Activated CD4-positive, alpha-beta memory T cell treated with anti-CD3 and anti-CD28 coated beads for 36 hours (primary cell): ENCODE measurements at regions not wholly inside any gene's neighbourhood (a gene's known extent, or its start where the extent isn't known, plus 50 kb on each side); places are given as distances from the start of the nearest gene placed in this dataset.
"Not testable (repeated sequence)": the region's sequence is repeated elsewhere in the genome, so short reads cannot be mapped to it uniquely, and the experiment has no call there.

Experiments
- CTCF ChIA-PET: fragments of 350-600 bp; sonication (Branson Sonifier 250); formaldehyde crosslinking; loops from one replicate; lab custom pipeline; 2021; ENCODE audit warnings: antibody characterized with exemption, inconsistent platforms; lab: Charles Lee
- POLR2A ChIA-PET: fragments of 350-600 bp; sonication (Branson Sonifier 250); formaldehyde crosslinking; loops from one replicate; lab custom pipeline; 2021; ENCODE audit warnings: antibody characterized with exemption; lab: Charles Lee
- DNase-seq: peaks from one replicate; pipeline ENCODE4 v3.0.0-alpha.2; 2020
- H3K27ac Mint-ChIP-seq: one replicate; pipeline ENCODE4 v1.8.0; 2021; ENCODE audit warnings: mixed read lengths
- H3K27me3 Mint-ChIP-seq: one replicate; pipeline ENCODE4 v1.8.0; 2021; ENCODE audit warnings: mixed read lengths
- H3K36me3 Mint-ChIP-seq: one replicate; pipeline ENCODE4 v1.8.0; 2021; ENCODE audit warnings: mixed read lengths
- H3K4me1 Mint-ChIP-seq: one replicate; pipeline ENCODE4 v1.8.0; 2021; ENCODE audit warnings: low read depth, mixed read lengths
- H3K4me3 Mint-ChIP-seq: one replicate; pipeline ENCODE4 v1.8.0; 2021; ENCODE audit warnings: mild to moderate bottlenecking, mixed read lengths
- H3K9me3 Mint-ChIP-seq: one replicate; pipeline ENCODE4 v1.8.0; 2021; ENCODE audit warnings: mixed read lengths
- intact Hi-C: fragments of 100-400 bp; cut with micrococcal nuclease; formaldehyde crosslinking; loops from one replicate; pipeline ENCODE4 v1.15.1; 2023

DNA sequence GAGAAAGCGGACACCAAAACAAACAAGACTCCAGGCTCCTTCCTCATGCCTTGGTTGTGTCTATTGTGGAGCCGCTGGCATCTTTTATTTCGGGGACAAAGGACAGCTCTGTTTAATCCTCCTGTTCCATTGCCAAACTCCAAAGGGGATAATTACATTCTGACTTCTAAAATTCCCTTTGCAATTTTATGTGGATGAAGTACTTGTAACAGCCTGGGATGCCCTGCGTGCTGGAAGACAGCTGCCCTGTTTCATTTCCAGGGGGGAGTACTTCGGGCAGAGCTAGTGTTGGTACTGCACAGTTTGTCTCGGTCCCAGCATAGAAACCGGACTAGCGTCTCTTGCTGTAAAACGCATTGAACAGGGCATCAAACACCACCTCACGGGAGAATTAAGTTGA lies 90.9 kb downstream of the BAMBI start:
- ChIA-PET CTCF (interaction anchor here (1.3 kb wide), 1 partner anchor 104 kb away, joined by 4 read pairs; no protein-coding TSS in a partner anchor), POLR2A (no interaction called here)
- Mint-ChIP-seq H3K4me1 (no peaks in the 10 kb centered on the region), H3K9me3 (no peaks in the 10 kb centered on the region), H3K27me3 (peaks cover 11% of the 10 kb centered on the region), H3K27ac (no peak overlapping the region), H3K36me3 (no peaks in the 10 kb centered on the region), H3K4me3 (no peak overlapping the region)
- intact Hi-C loops = no loop called here
- DNase-seq = no peak

DNA sequence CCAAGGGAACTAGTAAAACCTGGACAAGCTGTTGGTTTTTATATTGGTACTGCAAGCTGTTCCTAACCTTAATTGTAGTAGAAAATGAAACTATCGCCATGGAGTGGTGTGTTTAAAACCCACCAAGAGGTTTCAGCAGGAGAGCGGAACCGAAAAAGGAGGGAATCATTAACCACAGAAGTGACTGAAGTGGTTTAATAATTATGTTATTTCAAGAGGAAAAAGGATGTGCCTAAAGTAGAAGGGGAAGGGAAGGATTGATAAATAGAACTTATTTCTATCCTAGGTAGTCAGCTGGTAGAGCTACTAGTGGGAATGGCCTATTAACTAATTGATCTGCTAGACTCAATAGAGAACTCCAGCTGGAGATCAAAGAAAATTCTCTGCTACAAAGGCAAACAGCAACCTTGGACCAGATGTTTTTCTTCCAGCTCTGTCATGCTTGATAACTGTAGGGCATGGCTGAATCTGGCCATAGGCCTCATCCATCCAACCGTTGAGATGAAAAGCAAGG lies 91.8 kb downstream of the BAMBI start:
- no peak overlapping the region for H3K4me3 Mint-ChIP-seq
- H3K9me3 Mint-ChIP-seq = no peaks in the 10 kb centered on the region
- intact Hi-C loops = no loop called here
- peaks cover 11% of the 10 kb centered on the region for H3K27me3 Mint-ChIP-seq
- CTCF ChIA-PET = interaction anchor here (1.3 kb wide), 1 partner anchor 105 kb away, joined by 4 read pairs; no protein-coding TSS in a partner anchor
- no peak overlapping the region for H3K27ac Mint-ChIP-seq
- POLR2A ChIA-PET = no interaction called here
- H3K4me1 Mint-ChIP-seq = no peaks in the 10 kb centered on the region
- no peaks in the 10 kb centered on the region for H3K36me3 Mint-ChIP-seq
- no peak for DNase-seq

DNA sequence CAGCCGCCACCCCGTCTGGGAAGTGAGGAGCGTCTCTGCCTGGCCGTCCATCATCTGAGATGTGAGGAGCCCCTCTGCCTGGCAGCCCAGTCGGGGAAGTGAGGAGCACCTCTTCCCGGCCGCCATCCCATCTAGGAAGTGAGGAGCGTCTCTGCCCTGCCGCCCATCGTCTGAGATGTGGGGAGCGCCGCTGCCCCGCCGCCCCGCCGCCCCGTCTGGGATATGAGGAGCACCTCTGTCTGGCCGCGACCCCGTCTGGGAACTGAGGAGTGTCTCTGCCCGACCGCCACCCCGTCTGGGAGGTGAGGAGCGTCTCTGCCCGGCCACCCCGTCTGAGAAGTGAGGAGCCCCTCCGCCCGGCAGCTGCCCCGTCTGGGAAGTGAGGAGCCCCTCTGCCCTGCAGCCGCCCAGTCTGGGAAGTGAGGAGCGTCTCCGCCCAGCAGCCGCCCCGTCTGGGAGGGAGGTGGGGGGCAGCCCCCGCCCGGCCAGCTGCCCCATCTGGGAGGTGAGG lies 94.3 kb downstream of the BAMBI start:
- H3K9me3 Mint-ChIP-seq, H3K27ac Mint-ChIP-seq, H3K36me3 Mint-ChIP-seq, intact Hi-C loops, H3K4me1 Mint-ChIP-seq, H3K27me3 Mint-ChIP-seq, DNase-seq, CTCF ChIA-PET, H3K4me3 Mint-ChIP-seq, POLR2A ChIA-PET: not testable (repeated sequence)

DNA sequence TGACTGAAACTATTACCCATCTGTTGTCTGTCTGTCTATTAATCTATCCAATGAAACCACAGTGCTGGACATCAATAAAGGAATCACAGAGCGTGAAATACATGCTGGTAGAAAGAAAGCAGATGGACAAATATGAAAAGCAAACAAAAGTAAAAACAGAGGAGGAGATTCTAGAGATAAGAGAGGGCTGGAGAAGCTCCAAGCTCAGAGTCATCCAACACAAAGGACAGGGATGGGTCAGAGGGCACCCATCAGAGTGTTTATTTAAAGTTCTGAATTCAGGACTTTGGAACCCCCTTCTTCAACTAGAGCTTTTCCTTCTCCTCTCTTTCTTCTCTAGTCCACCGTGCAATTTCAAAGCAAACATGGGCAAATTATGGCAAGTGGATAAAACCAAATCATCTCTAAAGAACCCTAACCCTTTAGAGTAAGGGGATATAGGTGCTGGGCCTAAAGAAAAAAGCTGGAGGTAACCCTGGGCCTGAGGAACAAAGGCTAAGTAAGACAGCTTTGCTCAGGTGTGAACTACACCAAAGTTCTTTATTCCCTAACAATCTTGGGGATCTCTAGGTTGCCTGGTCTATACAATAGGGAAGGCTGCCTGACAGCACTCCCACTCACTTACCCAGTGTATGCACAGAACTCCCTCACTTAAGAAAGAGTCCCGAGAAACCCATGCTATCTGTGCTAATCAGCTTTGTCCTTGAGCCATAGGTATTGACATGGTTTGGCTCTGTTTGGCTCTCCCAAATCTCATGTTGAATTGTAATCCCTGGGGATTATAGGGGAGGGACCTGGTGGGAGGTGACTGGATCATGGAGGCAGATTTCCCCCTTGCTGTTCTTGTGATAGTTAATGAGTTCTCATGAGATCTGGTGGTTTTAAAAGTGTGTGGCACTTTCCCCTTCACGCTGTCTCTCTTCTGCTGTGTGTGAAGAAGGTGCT lies 97.0 kb downstream of the BAMBI start:
- CTCF ChIA-PET = no interaction called here
- H3K27me3 Mint-ChIP-seq = peaks cover 4% of the 10 kb centered on the region
- intact Hi-C loops = no loop called here
- no peaks in the 10 kb centered on the region for H3K4me1 Mint-ChIP-seq
- POLR2A ChIA-PET = no interaction called here
- no peaks in the 10 kb centered on the region for H3K36me3 Mint-ChIP-seq
- H3K9me3 Mint-ChIP-seq = peaks cover 5% of the 10 kb centered on the region
- H3K27ac Mint-ChIP-seq = no peak overlapping the region
- H3K4me3 Mint-ChIP-seq = no peak overlapping the region
- no peak for DNase-seq

DNA sequence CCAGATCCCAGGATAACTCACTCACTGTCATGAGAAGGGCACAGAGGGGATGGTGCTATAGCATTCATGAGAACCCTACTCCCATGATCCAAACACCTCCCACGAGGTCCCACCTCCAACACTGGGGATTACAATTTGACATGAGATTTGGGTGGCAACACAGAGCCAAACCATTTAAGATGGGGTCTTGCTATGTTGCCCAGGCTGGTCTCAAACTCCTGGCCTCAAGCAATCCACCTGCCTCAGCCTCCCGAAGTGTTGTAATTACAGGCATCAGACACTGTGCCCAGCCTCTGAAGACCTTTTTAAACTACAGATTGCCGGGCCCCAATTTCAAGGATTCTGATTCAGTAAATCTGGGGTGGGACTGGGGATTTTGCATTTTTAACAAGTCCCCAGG lies 98.5 kb downstream of the BAMBI start:
- DNase-seq = no peak
- POLR2A ChIA-PET = no interaction called here
- H3K36me3 Mint-ChIP-seq = no peaks in the 10 kb centered on the region
- no peaks in the 10 kb centered on the region for H3K4me1 Mint-ChIP-seq
- intact Hi-C loops = no loop called here
- CTCF ChIA-PET = no interaction called here
- H3K9me3 Mint-ChIP-seq = peaks cover 5% of the 10 kb centered on the region
- no peak overlapping the region for H3K27ac Mint-ChIP-seq
- peaks cover 2% of the 10 kb centered on the region for H3K27me3 Mint-ChIP-seq
- H3K4me3 Mint-ChIP-seq = no peak overlapping the region

DNA sequence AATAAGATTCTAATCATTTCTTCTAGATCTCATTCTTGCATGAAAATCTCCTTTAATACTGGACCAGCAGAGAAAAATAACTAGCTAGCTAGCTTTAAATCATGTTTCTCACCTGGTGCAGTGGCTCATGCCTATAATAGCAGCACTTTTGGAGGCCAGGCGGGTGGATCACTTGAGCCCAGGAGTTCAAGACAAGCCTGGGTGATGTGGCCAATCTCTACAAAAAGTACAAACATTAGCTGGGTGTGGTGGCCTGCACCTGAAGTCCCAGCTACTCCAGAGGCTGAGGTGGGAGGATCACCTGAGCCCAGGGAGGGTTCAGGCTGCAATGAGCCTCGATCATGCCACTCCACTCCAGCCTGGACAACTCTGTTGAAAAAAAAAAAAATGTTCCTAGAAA lies 99.2 kb downstream of the BAMBI start:
- intact Hi-C loops = no loop called here

DNA sequence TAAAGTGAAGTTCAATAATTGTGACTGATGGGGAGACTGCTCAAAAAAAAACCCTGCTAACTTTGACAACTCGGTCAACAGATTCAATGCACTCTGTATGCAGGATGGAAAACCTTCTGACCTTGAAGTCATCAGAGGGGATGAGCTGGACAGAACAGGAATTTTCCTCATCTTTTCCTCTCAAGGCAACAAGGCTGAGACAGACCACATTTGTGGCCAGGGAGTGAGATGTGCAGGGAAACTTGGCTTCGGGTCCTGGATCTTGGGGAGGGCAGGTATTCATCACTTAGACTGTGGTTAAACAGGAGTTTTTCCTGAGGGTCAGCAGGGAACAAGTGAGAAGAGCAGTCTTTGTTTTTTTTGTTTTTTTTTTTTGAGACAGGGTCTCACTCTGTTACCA lies 100.6 kb downstream of the BAMBI start:
- Mint-ChIP-seq H3K27me3 (peaks cover 3% of the 10 kb centered on the region), H3K9me3 (peaks cover 5% of the 10 kb centered on the region), H3K4me1 (no peaks in the 10 kb centered on the region), H3K4me3 (no peak overlapping the region), H3K36me3 (no peaks in the 10 kb centered on the region), H3K27ac (no peak overlapping the region)
- POLR2A ChIA-PET = no interaction called here
- no peak for DNase-seq
- intact Hi-C loops = no loop called here
- CTCF ChIA-PET = no interaction called here

More for the DNA sequence above, 99.2 kb downstream of the BAMBI start:
- H3K4me1 Mint-ChIP-seq = no peaks in the 10 kb centered on the region
- peaks cover 5% of the 10 kb centered on the region for H3K9me3 Mint-ChIP-seq
- no peaks in the 10 kb centered on the region for H3K36me3 Mint-ChIP-seq
- no peak overlapping the region for H3K4me3 Mint-ChIP-seq
- peaks cover 3% of the 10 kb centered on the region for H3K27me3 Mint-ChIP-seq
- ChIA-PET POLR2A (no interaction called here), CTCF (no interaction called here)
- DNase-seq = no peak
- H3K27ac Mint-ChIP-seq = no peak overlapping the region

DNA sequence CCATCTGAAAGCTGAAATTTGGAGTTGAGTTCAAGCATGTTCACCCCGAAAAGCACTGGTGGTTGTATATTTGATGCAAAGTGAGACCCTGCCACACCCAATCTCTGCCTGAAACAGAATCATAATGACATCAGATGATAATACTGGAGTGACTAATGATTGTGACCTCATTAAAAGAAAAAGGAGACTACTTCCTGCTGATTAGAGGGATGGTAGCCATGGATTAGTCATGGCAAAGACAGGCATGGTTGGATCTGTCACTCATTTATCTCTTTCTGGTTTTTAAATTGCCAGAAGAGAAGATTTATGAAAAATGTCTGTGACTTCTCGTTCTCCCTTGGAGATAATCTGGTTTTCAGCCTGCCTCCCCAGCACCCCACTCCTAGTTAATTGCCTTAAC lies 101.2 kb downstream of the BAMBI start:
- DNase-seq = no peak
- H3K27ac Mint-ChIP-seq = no peak overlapping the region
- no peaks in the 10 kb centered on the region for H3K36me3 Mint-ChIP-seq
- peaks cover 5% of the 10 kb centered on the region for H3K9me3 Mint-ChIP-seq
- H3K4me1 Mint-ChIP-seq = no peaks in the 10 kb centered on the region
- ChIA-PET CTCF (no interaction called here), POLR2A (no interaction called here)
- intact Hi-C loops = no loop called here
- H3K27me3 Mint-ChIP-seq = peaks cover 3% of the 10 kb centered on the region
- no peak overlapping the region for H3K4me3 Mint-ChIP-seq

DNA sequence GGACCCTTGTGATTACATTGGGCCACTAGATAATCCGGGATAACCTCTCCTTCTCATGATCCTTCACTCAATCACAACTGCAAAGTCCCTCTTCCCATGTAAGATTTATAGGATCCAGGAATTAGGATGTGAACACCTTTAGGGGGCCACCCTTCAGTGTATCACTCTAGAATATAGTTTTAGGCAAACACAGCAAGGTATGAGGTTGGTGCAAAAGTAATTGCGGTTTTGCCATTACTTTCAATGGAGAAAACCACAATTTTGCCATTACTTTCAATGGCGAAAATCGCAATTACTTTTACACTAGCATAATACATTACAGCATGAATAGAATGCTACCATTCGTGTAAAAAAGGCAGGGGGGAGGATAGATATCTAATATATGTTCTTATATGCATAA lies 104.0 kb downstream of the BAMBI start:
- Mint-ChIP-seq H3K4me3 (no peak overlapping the region), H3K27ac (no peak overlapping the region), H3K36me3 (no peaks in the 10 kb centered on the region), H3K27me3 (peaks cover 3% of the 10 kb centered on the region), H3K9me3 (no peaks in the 10 kb centered on the region), H3K4me1 (no peaks in the 10 kb centered on the region)
- ChIA-PET CTCF (no interaction called here), POLR2A (no interaction called here)
- intact Hi-C loops = no loop called here
- no peak for DNase-seq

DNA sequence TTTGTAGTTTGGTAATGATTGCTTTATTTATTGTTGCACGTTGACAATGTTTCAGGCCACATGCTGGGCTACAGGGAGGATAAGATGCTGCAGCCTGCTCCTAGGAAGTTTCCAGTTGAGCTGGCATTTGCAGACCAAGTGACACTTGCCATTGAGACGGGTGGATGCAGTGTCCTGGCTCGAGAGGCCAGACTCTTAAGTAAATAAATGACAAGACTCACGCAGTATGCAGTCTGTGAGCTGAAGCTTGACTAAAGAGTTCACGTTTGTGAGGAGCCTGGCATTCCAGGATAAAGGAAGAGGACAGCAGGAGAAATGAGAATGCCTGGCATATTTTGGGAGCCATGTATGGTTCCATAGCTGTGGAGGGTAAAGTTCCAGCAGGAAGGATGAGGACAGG lies 105.8 kb downstream of the BAMBI start:
- no peak for DNase-seq
- H3K36me3 Mint-ChIP-seq = no peaks in the 10 kb centered on the region
- no peak overlapping the region for H3K4me3 Mint-ChIP-seq
- H3K27ac Mint-ChIP-seq = no peak overlapping the region
- H3K9me3 Mint-ChIP-seq = no peaks in the 10 kb centered on the region
- ChIA-PET POLR2A (no interaction called here), CTCF (no interaction called here)
- intact Hi-C loops = no loop called here
- H3K4me1 Mint-ChIP-seq = no peaks in the 10 kb centered on the region
- peaks cover 3% of the 10 kb centered on the region for H3K27me3 Mint-ChIP-seq

DNA sequence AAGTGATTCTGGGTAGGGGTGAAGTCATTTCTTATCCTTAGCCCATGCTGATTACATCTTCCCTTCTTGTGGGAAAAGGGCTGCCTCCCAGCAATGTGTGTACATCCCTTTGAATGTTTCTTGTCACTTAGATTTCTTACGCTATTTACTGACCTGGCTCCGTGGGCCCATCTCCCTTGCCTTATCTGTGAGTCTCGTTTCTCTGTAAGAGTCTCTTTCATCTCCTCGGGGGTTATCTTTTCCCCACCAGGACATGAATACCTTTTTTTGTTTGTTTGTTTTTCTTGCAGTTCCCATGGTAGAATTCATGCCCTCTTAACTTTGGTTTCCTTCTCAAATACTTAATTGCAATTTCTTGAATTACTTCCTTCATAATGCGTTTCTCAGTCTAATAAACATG lies 107.7 kb downstream of the BAMBI start:
- POLR2A ChIA-PET = no interaction called here
- H3K27ac Mint-ChIP-seq = no peak overlapping the region
- peaks cover 2% of the 10 kb centered on the region for H3K4me1 Mint-ChIP-seq
- H3K27me3 Mint-ChIP-seq = peaks cover 8% of the 10 kb centered on the region
- CTCF ChIA-PET = no interaction called here
- H3K4me3 Mint-ChIP-seq = no peak overlapping the region
- intact Hi-C loops = no loop called here
- H3K36me3 Mint-ChIP-seq = no peaks in the 10 kb centered on the region
- no peak for DNase-seq
- no peaks in the 10 kb centered on the region for H3K9me3 Mint-ChIP-seq

DNA sequence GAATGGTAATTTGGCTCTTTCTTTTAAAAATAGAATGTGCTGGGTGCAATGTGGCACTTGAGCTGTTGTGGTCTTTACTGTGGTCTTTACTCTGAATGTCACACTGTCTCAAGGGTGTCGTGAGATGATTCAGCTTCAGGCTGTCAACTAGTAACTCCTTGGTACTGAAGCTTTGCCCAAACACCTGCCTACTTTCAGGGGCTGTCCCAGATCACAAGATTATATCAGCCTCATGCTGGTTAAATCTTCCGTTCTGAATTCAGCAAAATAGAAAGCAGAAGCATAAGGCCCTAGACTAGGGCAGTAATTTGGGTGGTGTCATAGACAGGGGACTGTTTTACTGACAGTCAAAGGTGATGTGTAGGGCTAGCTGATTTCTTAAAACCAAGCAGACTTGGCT lies 110.9 kb downstream of the BAMBI start:
- peak; percentile 10 for DNase-seq
- CTCF ChIA-PET = no interaction called here
- Mint-ChIP-seq H3K9me3 (no peaks in the 10 kb centered on the region), H3K27me3 (peaks cover 7% of the 10 kb centered on the region), H3K27ac (no peak overlapping the region), H3K36me3 (no peaks in the 10 kb centered on the region), H3K4me3 (no peak overlapping the region), H3K4me1 (peaks cover 2% of the 10 kb centered on the region)
- intact Hi-C loops = no loop called here
- POLR2A ChIA-PET = interaction anchor here (0.5 kb wide), 1 partner anchor 51 kb away, joined by 3 read pairs; no protein-coding TSS in a partner anchor
